Uterus (tissue), 2 donors: ENCODE measurements at regions not wholly inside any gene's neighbourhood (a gene's known extent, or its start where the extent isn't known, plus 50 kb on each side); places are given as distances from the start of the nearest gene placed in this dataset.

Source experiments
- CTCF ChIP-seq, 4 experiments: fragments of 200-600 bp in 2 of 4; fragments of 450-650 bp in 2 of 4; sonication (generic) in 2 of 4; IDR thresholded peaks; one replicate each; pipeline ENCODE4 v1.5.1; 2016 to 2019; ENCODE audit warnings: antibody characterized with exemption in 4 of 4, mild to moderate bottlenecking in 2 of 4, moderate library complexity in 1 of 4
- POLR2A ChIP-seq, 2 donors: fragments of 450-650 bp; IDR thresholded peaks; one replicate each; pipeline ENCODE4 v1.6.1; 2016; ENCODE audit warnings: antibody characterized with exemption in 2 of 2, mild to moderate bottlenecking in 1 of 2, moderate library complexity in 1 of 2

GRCh38 chr2:16150456-16151280 is 210.3 kb downstream of the MYCN start:
- TF ChIP-seq CTCF (IDR thresholded peaks at IDR 0.05), result no peak
- TF ChIP-seq POLR2A (IDR thresholded peaks at IDR 0.05), result no peak
